Heart left ventricle (tissue), 16 donors: ENCODE measurements at regions not wholly inside any gene's neighbourhood (a gene's known extent, or its start where the extent isn't known, plus 50 kb on each side); places are given as distances from the start of the nearest gene placed in this dataset.

Experiments
- ATAC-seq, 4 donors: fragments of 200-7000 bp; cut with Tn5 transposase; one replicate each; pipeline ENCODE4 v1.9.1; 2020 to 2022; ENCODE audit warnings: moderate library complexity in 4 of 4, mild to moderate bottlenecking in 3 of 4, moderate number of reproducible peaks in 1 of 4
- DNase-seq, 5 donors: peaks; one replicate each; pipeline ENCODE4 v3.0.0-alpha.2; 2020
- H3K27ac ChIP-seq, 12 donors: fragments of 200-600 bp; sonication (generic) in 4 of 12; one replicate each; pipeline versions ENCODE4 v1.5.0 to v1.8.0; 2016 to 2022; ENCODE audit warnings: mild to moderate bottlenecking in 2 of 12
- H3K27me3 ChIP-seq, 9 donors: fragments of 200-600 bp; sonication (generic) in 2 of 9; one replicate each; pipeline versions ENCODE4 v1.5.1 to v1.8.0; 2016 to 2022; ENCODE audit warnings: mild to moderate bottlenecking in 3 of 9
- H3K36me3 ChIP-seq, 9 donors: fragments of 200-600 bp; sonication (generic) in 2 of 9; one replicate each; pipeline versions ENCODE4 v1.5.0 to v1.8.0; 2018 to 2022; ENCODE audit warnings: mild to moderate bottlenecking in 2 of 9
- H3K4me1 ChIP-seq, 12 donors: fragments of 200-600 bp; sonication (generic) in 4 of 12; one replicate each; pipeline versions ENCODE4 v1.5.0 to v1.8.0; 2016 to 2022; ENCODE audit warnings: mild to moderate bottlenecking in 3 of 12
- H3K4me3 ChIP-seq, 12 donors: fragments of 200-600 bp; sonication (generic) in 4 of 12; one replicate each; pipeline versions ENCODE4 v1.5.0 to v1.8.0; 2017 to 2022; ENCODE audit warnings: mild to moderate bottlenecking in 9 of 12, moderate library complexity in 4 of 12
- H3K9me3 ChIP-seq, 12 donors: fragments of 200-600 bp; sonication (generic) in 4 of 12; one replicate each; pipeline versions ENCODE4 v1.5.0 to v1.8.0; 2016 to 2022; ENCODE audit warnings: mild to moderate bottlenecking in 1 of 12
- POLR2A ChIP-seq, 2 donors: fragments of 450-650 bp; IDR thresholded peaks; one replicate each; pipeline ENCODE4 v1.6.1; 2017; ENCODE audit warnings: antibody characterized with exemption in 2 of 2, mild to moderate bottlenecking in 2 of 2, moderate library complexity in 2 of 2
- WGBS, 4 donors: extraction: QIAGEN DNeasy Blood & Tissue Kit in 2 of 4; methylation state at CpG; one replicate each; pipeline versions ENCODE4 v1.1.5 to v1.1.7; 2013 to 2018; 5-methylcytosine and 5-hydroxymethylcytosine counted together
- intact Hi-C, 10 donors: fragments of 100-400 bp; cut with DNase I; formaldehyde crosslinking; loops; one replicate each; pipeline versions ENCODE4 v1.11.1 to v1.14.2; 2022
- TF ChIP-seq, protein P1 (sequence below), 12 donors: fragments of 200-600 bp; sonication (generic) in 4 of 12; IDR thresholded peaks; one replicate each; pipeline versions ENCODE4 v1.5.0 to v1.8.0; 2018 to 2022; ENCODE audit warnings: antibody characterized with exemption in 12 of 12, mild to moderate bottlenecking in 5 of 12
- donor health status: ischemic (EF 13 %, LVEDD 7.1; RV severe dilation, severe dysfunction).
- donor health status: healthy with polysubstance abuse.
- donor health status: DM: no; HTN: yes; CAD: no.
- donor health status: DM: no; HTN: no; CAD: no.
- donor health status: ischemic (EF 25% LVEDD 6.9; RV normal size, moderate dysfunction).
- donor health status: ischemic (EF 25% LVEDD 5.7; RV mildly dilated, moderate dysfunction).
- donor health status: healthy.
- donor health status: DM: yes; HTN: yes; CAD: no.
- donor health status: ischemic (EF 35%, LVEDD 5.7; RV mildly dilated, moderate dysfunction).
- donor health status: nonischemic (EF 11% LVEDD 7.7; RV severe dilation, severe dysfunction).
- donor health status: DM: yes; HTN: yes; CAD: no.
- donor health status: PGD.
- donor health status: ischemic (EF 29% LVEDD 5.4; RV normal size, mild dysfunction).
- donor health status: nonischemic (EF 23%, LVEDD 6.1; RV moderate dilation, normal function).

DNA sequence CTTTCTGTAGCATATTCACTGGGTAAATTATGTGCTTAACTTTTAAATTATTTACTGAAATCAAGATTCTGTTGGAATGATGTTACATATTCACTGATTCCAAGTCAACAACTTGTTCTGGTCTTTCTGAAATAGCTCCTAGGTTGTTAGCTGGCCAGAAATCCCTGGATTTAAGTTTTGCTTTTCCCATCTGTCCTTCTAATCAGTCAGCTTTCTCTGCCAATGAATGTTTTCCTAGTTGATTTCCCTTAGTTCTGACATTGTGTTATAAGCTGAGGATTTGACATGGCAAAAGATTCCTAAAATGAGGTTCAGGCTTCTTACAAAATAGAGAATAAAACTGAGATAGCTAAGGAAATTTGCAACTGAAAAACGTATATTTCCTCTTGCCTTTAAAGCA is 1479.6 kb downstream of the MRPL39 start:
- no peak for DNase-seq
- Histone ChIP-seq H3K36me3 (no peaks in the 10 kb centered on the region), H3K4me1 (no peaks in the 10 kb centered on the region), H3K27ac (no peak overlapping the region), H3K27me3 (no peaks in the 10 kb centered on the region), H3K9me3 (no peaks in the 10 kb centered on the region), H3K4me3 (no peak overlapping the region)
- intact Hi-C loops = no loop called here
- ATAC-seq = no peak
- 27 to 44% (median 36%) methylated on average over 1 of the region's 1 CpG for WGBS, 4 donors
- TF ChIP-seq POLR2A (IDR thresholded peaks at IDR 0.05) = no peak
- TF ChIP-seq, protein P1, sequence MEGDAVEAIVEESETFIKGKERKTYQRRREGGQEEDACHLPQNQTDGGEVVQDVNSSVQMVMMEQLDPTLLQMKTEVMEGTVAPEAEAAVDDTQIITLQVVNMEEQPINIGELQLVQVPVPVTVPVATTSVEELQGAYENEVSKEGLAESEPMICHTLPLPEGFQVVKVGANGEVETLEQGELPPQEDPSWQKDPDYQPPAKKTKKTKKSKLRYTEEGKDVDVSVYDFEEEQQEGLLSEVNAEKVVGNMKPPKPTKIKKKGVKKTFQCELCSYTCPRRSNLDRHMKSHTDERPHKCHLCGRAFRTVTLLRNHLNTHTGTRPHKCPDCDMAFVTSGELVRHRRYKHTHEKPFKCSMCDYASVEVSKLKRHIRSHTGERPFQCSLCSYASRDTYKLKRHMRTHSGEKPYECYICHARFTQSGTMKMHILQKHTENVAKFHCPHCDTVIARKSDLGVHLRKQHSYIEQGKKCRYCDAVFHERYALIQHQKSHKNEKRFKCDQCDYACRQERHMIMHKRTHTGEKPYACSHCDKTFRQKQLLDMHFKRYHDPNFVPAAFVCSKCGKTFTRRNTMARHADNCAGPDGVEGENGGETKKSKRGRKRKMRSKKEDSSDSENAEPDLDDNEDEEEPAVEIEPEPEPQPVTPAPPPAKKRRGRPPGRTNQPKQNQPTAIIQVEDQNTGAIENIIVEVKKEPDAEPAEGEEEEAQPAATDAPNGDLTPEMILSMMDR (IDR thresholded peaks at IDR 0.05) = no peak

DNA sequence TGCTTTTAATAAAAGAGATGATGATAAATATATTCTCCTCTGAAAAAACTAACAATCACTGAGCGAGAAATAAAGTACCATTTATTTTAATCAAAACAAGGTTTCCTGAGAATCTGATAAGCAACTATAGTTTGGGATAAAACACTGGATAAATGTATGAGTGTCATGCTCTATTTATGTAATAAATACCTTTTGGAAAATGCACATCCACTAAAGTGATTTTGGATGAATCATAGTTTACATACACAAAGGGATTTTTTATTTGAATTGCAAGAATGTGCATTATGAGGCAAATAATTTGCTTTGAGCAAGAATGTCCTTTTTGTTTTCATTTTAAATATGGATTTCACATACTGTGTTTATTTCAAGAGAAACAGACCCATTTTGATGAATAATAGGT is 1483.5 kb downstream of the MRPL39 start:
- Histone ChIP-seq H3K36me3 (no peaks in the 10 kb centered on the region), H3K4me3 (no peak overlapping the region), H3K27ac (no peak overlapping the region), H3K4me1 (no peaks in the 10 kb centered on the region), H3K27me3 (no peaks in the 10 kb centered on the region), H3K9me3 (no peaks in the 10 kb centered on the region)
- intact Hi-C loops = no loop called here
- no peak for TF ChIP-seq POLR2A (IDR thresholded peaks at IDR 0.05)
- TF ChIP-seq, protein P1 (IDR thresholded peaks at IDR 0.05) = no peak
- no peak for ATAC-seq
- DNase-seq = no peak
- 67 to 86% (median 73%) methylated on average over 1 of the region's 1 CpG for WGBS, 4 donors

DNA sequence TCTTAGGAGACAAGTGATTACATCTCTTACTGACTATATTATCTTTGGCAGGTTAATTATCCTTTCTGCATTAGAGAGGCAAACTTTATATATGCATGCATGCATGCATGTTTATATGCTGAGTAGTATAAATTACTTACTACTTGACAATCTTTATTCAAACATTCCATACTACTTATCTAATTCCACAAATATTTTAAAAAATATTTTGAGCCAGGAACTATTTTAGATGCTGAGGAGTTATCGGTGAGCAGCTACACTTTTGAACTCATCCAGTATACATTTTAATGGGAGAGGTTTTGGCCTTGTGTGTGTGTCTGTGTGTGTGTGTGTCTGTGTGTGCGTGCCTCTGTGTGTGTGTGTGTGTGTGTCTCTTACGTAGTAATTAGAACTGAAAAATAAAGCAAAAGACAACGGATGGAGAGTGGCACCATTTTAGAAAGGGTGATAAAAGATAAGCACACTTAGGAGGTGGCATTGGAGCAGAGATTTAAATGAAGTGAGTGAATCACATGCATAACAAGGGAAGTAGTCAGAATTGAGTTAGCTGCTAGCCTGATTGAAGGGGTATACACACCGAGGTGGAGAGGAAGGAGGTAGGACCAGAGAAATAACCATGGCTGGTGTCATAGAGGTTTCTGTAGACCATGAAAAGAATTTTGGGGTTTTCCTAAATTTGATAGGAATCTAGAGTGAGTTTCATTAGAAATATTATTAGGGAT is 1488.4 kb downstream of the MRPL39 start:
- ATAC-seq (no peak), DNase-seq (no peak)
- H3K27me3 ChIP-seq = no peaks in the 10 kb centered on the region
- no peaks in the 10 kb centered on the region for H3K4me1 ChIP-seq
- intact Hi-C loops = no loop called here
- no peak for TF ChIP-seq POLR2A (IDR thresholded peaks at IDR 0.05)
- TF ChIP-seq, protein P1 (IDR thresholded peaks at IDR 0.05) = no peak
- 48 to 63% (median 53%) methylated on average over 5 of the region's 5 CpGs for WGBS, 4 donors
- H3K4me3 ChIP-seq = no peak overlapping the region
- no peaks in the 10 kb centered on the region for H3K9me3 ChIP-seq
- H3K36me3 ChIP-seq = no peaks in the 10 kb centered on the region
- no peak overlapping the region for H3K27ac ChIP-seq

DNA sequence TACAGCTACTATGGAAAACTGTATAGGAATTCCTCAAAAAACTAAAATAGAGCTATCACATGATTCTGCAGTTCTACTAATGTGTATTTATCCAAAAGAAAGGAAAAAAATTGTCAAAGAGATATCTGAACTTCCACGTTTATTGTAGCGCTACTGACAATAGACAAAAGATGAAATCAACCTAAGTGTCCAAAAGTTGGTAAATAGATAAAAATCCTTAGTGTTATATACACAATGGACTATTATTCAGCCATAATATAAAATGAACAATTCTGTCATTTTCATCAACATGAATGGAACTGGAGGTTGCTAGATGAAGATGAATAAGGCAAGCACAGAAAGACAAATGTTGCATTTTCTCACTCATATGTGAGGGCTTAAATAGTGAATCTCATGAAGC is 1492.1 kb downstream of the MRPL39 start:
- TF ChIP-seq, protein P1 (IDR thresholded peaks at IDR 0.05) = no peak
- TF ChIP-seq POLR2A (IDR thresholded peaks at IDR 0.05) = no peak
- no peaks in the 10 kb centered on the region for H3K4me1 ChIP-seq
- H3K9me3 ChIP-seq = no peaks in the 10 kb centered on the region
- no peak overlapping the region for H3K27ac ChIP-seq
- DNase-seq = no peak
- intact Hi-C loops = no loop called here
- ATAC-seq = no peak
- H3K36me3 ChIP-seq = no peaks in the 10 kb centered on the region
- no peaks in the 10 kb centered on the region for H3K27me3 ChIP-seq
- H3K4me3 ChIP-seq = no peak overlapping the region
- 84 to 90% (median 87%) methylated on average over 2 of the region's 2 CpGs for WGBS, 4 donors
